K562 (cell line): ENCODE measurements at regions not wholly inside any gene's neighbourhood (a gene's known extent, or its start where the extent isn't known, plus 50 kb on each side); places are given as distances from the start of the nearest gene placed in this dataset.

Experiments used
- CCNT2 ChIP-seq: IDR thresholded peaks from 2 replicates; pipeline ENCODE4 v1.6.1; 2011; ENCODE audit warnings: borderline replicate concordance, low read depth, mild to moderate bottlenecking, moderate library complexity, mixed read lengths, low read length; ENCODE audit not compliant: insufficient read length; ENCODE audit errors: extremely low read depth
- CTBP1 ChIP-seq: fragments of 450-650 bp; IDR thresholded peaks from 2 replicates; pipeline ENCODE4 v1.6.1; 2016; ENCODE audit warnings: borderline replicate concordance
- DPF2 ChIP-seq: fragments of 450-650 bp; IDR thresholded peaks from 2 replicates; pipeline ENCODE4 v1.6.1; 2016
- EHMT2 ChIP-seq: fragments of 450-650 bp; IDR thresholded peaks from 2 replicates; pipeline ENCODE4 v1.6.1; 2018; ENCODE audit warnings: antibody characterized with exemption
- FOSL1 ChIP-seq: fragments of 200-800 bp; sonication (Bioruptor generic); conservative IDR thresholded peaks from 2 replicates; pipeline ENCODE4 v1.6.1; 2016; ENCODE audit warnings: missing genetic modification characterization, missing compliant biosample characterization
- GTF2F1 ChIP-seq: IDR thresholded peaks from 2 replicates; pipeline ENCODE4 v1.6.1; 2011; ENCODE audit warnings: low read depth, low read length, improper control_type of control experiment
- GTF3C2 ChIP-seq: IDR thresholded peaks from 3 replicates; pipeline ENCODE4 v1.6.1; 2011; ENCODE audit warnings: borderline replicate concordance, mild to moderate bottlenecking, moderate library complexity; ENCODE audit not compliant: insufficient read length; ENCODE audit errors: extremely low read depth
- HDGF ChIP-seq: fragments of 450-650 bp; IDR thresholded peaks from 2 replicates; pipeline ENCODE4 v1.6.1; 2016
- KDM1A ChIP-seq, 2 experiments: fragments of 450-650 bp; IDR thresholded peaks; 2 replicates each; pipeline ENCODE4 v1.6.1; 2016; ENCODE audit warnings: mild to moderate bottlenecking in 2 of 2
- KLF6 ChIP-seq: fragments of 250-450 bp; sonication (Bioruptor Pico); IDR thresholded peaks from 2 replicates; pipeline ENCODE4 v1.4.0; 2020; ENCODE audit warnings: mild to moderate bottlenecking, moderate library complexity, borderline replicate concordance
- LEF1 ChIP-seq: fragments of 450-650 bp; IDR thresholded peaks from 2 replicates; pipeline ENCODE4 v1.6.1; 2016; ENCODE audit warnings: mild to moderate bottlenecking
- MECOM ChIP-seq: fragments of 250-450 bp; sonication (Bioruptor Pico); IDR thresholded peaks from 2 replicates; pipeline ENCODE4 v1.8.0; 2022; ENCODE audit warnings: inconsistent platforms
- MTA1 ChIP-seq: fragments of 450-650 bp; IDR thresholded peaks from 2 replicates; pipeline ENCODE4 v1.6.1; 2017; ENCODE audit warnings: borderline replicate concordance
- NCOA2 ChIP-seq, 2 experiments: fragments of 450-650 bp; IDR thresholded peaks; 2 replicates each; pipeline ENCODE4 v1.6.1; 2018; ENCODE audit warnings: mild to moderate bottlenecking in 2 of 2, moderate library complexity in 1 of 2; ENCODE audit not compliant: partially characterized antibody in 2 of 2
- NFIC ChIP-seq: fragments of 450-650 bp; IDR thresholded peaks from 2 replicates; pipeline ENCODE4 v1.6.1; 2017; ENCODE audit warnings: mild to moderate bottlenecking, inconsistent platforms
- POLR2AphosphoS5 ChIP-seq: IDR thresholded peaks from 2 replicates; pipeline ENCODE4 v1.6.1; 2011; ENCODE audit warnings: mild to moderate bottlenecking, low read depth, low read length, moderate library complexity; ENCODE audit not compliant: control insufficient read depth, insufficient read depth
- SFPQ ChIP-seq: fragments of 200-400 bp; formaldehyde crosslinking; IDR thresholded peaks from 2 replicates; pipeline ENCODE4 v1.6.1; 2017; ENCODE audit warnings: mild to moderate bottlenecking, low read depth, low read length, moderate library complexity
- SMAD2 ChIP-seq: fragments of 150-350 bp; IDR thresholded peaks from 2 replicates; pipeline ENCODE4 v1.6.1; 2014; ENCODE audit warnings: low read depth, mild to moderate bottlenecking, low read length
- SMC3 ChIP-seq: conservative IDR thresholded peaks from 2 replicates; pipeline ENCODE4 v1.6.1; 2011; ENCODE audit warnings: low read depth, low read length, improper control_type of control experiment; ENCODE audit not compliant: insufficient read depth
- TEAD4 ChIP-seq, 2 experiments: sonication (generic) in 1 of 2; formaldehyde crosslinking in 1 of 2; IDR thresholded peaks; 2 replicates each; pipeline versions ENCODE4 v1.6.1 to v1.8.0; 2012 to 2022; ENCODE audit warnings: borderline replicate concordance in 1 of 2, inconsistent platforms in 1 of 2, low read length in 1 of 2, mild to moderate bottlenecking in 1 of 2, missing genetic modification reagents in 1 of 2
- THAP7 ChIP-seq: fragments of 250-450 bp; sonication (Bioruptor Pico); IDR thresholded peaks from 2 replicates; pipeline ENCODE4 v1.5.0; 2021
- YY1 ChIP-seq, 3 experiments: IDR thresholded peaks; 2 replicates each; pipeline ENCODE4 v1.6.1; 2011; ENCODE audit warnings: low read length in 2 of 3, mild to moderate bottlenecking in 2 of 3, moderate library complexity in 2 of 3, borderline replicate concordance in 1 of 3, control low read depth in 1 of 3, low read depth in 1 of 3; ENCODE audit not compliant: insufficient read depth in 3 of 3, insufficient replicate concordance in 2 of 3, control insufficient read depth in 1 of 3, insufficient read length in 1 of 3; ENCODE audit errors: extremely low read depth in 1 of 3

GRCh38 chr3:182739619-182740018 is 53.7 kb upstream of the ATP11B start (continued):
- no peak for TF ChIP-seq SFPQ
- TF ChIP-seq MECOM (CRISPR knock-in tag) = peak; percentile 76; the same call in 1 of the 2 replicates
- TF ChIP-seq THAP7 = no peak
- peak; percentile 59 for TF ChIP-seq TEAD4 (IDR thresholded peaks at IDR 0.05; ENCODE audit: low read length)
- no peak for TF ChIP-seq TEAD4 (CRISPR knock-in tag; IDR thresholded peaks at IDR 0.05; ENCODE audit: borderline replicate concordance)
- no peak for TF ChIP-seq SMAD2
- peak; percentile 43 to 74; a peak in 2 of 4 replicates for TF ChIP-seq KDM1A (IDR thresholded peaks at IDR 0.05)
- peak; percentile 57; the same call in 1 of the 2 replicates for TF ChIP-seq EHMT2
- TF ChIP-seq FOSL1 (tag) = 0 out of 2 replicates have a peak, but pooled peaks have one; percentile 10
- TF ChIP-seq NFIC = 0 out of 2 replicates have a peak, but pooled peaks have one; percentile 24
- TF ChIP-seq SMC3 = no peak
- no peak for TF ChIP-seq KLF6
- TF ChIP-seq GTF2F1 = no peak
- TF ChIP-seq CTBP1 = peak; percentile 94
- TF ChIP-seq NCOA2 (IDR thresholded peaks at IDR 0.05; ENCODE audit: partially characterized antibody in 2 of 2) = no peak
- TF ChIP-seq LEF1 = peak; percentile 61; the same call in 1 of the 2 replicates
- peak; percentile 73 for TF ChIP-seq DPF2
- no peak for TF ChIP-seq POLR2AphosphoS5
- peak; percentile 38; the same call in 1 of the 2 replicates for TF ChIP-seq MTA1
- TF ChIP-seq GTF3C2 = no peak
- peak; percentile 28 for TF ChIP-seq CCNT2
- no peak for TF ChIP-seq YY1 (IDR thresholded peaks at IDR 0.05; ENCODE audit: borderline replicate concordance in 1 of 3, control insufficient read depth in 1 of 3, extremely low read depth in 1 of 3, insufficient read depth in 3 of 3, insufficient read length in 1 of 3, insufficient replicate concordance in 2 of 3, low read depth in 1 of 3, low read length in 2 of 3)
- TF ChIP-seq HDGF = 0 out of 2 replicates have a peak, but pooled peaks have one; percentile 58
